HG02623 (cell line): ENCODE measurements at regions not wholly inside any gene's neighbourhood (a gene's known extent, or its start where the extent isn't known, plus 50 kb on each side); places are given as distances from the start of the nearest gene placed in this dataset.
"Not testable (repeated sequence)": the region's sequence is repeated elsewhere in the genome, so short reads cannot be mapped to it uniquely, and the experiment has no call there.

Experiments
- ATAC-seq: cut with Tn5 transposase; IDR thresholded peaks from one replicate; pipeline ENCODE4 v1.9.1; 2021; ENCODE audit warnings: moderate library complexity; ENCODE audit not compliant: unreplicated experiment

- ATAC-seq: no peak
Measured at GRCh38 chr6:137401088-137401487, 93.1 kb downstream of the OLIG3 start.

DNA sequence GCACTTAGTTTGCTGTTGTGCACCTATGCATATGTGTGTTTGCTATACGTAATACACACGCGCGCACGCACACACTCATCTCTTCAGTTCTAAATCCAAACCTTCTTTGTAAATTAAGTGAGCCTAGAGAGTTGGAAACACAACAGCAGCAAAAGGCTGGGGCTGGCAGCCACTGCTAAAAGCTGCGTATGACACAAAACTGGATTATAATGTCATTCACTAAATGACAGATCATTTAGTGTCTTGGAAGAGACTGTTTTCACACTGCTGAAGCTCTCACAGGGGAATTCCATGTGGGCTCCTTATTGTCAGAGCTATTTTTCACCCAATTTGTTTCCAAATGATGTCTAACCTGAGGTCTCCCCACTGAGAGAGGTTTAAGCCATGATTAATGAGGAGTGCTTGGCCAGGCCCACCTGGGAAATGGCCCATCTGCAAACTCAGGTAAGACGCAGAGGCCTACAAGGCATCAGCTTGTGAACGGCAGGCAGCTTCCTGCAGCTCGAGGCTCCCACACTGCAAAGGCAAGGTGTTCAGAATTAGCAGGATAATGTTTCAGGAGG lies 94.2 kb downstream of the OLIG3 start:
- no peak for ATAC-seq

- no peak for ATAC-seq
Measured at GRCh38 chr6:137395316-137395715, 98.9 kb downstream of the OLIG3 start.

- ATAC-seq: no peak
Measured at GRCh38 chr6:137391061-137391814, 103.0 kb downstream of the OLIG3 start.

- no peak for ATAC-seq
Measured at GRCh38 chr6:137390334-137390733, 103.9 kb downstream of the OLIG3 start.

GRCh38 chr6:137389150-137389704 lies 105.0 kb downstream of the OLIG3 start:
- no peak for ATAC-seq

- no peak for ATAC-seq
Measured at GRCh38 chr6:137387096-137387764, 107.0 kb downstream of the OLIG3 start.

GRCh38 chr6:137383287-137383686 lies 110.9 kb downstream of the OLIG3 start:
- not testable (repeated sequence) for ATAC-seq

DNA sequence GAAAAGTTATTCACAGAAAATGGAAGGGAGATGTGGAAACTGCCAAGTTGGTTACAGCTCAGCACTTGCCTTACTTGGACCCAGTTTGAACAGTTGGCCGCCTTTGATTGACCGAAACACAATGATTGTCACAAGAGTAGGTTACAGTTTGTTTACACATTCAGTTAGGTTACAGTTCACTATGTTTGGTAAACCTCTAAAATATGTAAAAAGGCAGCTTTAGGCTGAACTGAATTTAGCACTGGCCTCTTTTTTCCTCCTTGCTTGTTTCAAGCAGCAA lies 116.2 kb downstream of the OLIG3 start:
- no peak for ATAC-seq

DNA sequence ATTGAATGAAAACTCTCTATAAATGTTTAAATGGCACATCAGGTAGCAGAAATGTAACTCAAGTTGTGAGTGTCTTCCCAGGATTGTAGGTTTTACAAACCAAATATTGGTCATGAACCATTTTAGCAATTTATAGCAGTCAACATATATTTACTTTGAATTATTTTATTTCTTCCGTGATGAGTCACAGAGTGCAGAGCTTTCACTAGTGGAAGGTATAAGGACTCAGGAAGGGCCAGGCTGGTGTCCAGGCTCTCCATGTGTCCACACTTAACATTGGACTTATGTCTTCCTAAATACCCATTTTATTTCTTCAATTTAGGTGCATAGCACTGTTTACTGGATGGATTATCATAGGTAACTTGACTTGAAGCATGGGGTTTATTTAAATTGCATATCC lies 120.9 kb downstream of the OLIG3 start:
- ATAC-seq: no peak

DNA sequence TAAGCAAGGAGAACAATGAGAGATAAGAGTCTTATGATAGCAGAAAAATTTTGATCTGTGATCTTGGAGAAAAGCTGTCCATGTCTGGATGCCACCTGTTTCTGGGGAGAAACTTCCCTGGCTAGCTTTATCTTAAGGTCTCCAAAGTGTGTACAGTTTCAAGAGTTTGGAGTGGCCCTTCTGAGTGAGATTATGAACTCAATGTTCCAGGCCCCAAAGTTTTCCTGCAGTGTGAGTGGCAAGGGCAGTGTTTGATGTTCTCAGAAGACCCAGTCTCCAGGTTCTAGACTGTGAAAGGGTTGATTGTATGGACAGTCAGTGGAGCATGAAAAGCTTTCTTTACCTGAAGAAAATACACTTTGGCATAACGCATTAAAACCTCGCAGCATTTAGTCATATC lies 121.7 kb downstream of the OLIG3 start:
- no peak for ATAC-seq

GRCh38 chr6:137371634-137372016 lies 122.6 kb downstream of the OLIG3 start:
- no peak for ATAC-seq

DNA sequence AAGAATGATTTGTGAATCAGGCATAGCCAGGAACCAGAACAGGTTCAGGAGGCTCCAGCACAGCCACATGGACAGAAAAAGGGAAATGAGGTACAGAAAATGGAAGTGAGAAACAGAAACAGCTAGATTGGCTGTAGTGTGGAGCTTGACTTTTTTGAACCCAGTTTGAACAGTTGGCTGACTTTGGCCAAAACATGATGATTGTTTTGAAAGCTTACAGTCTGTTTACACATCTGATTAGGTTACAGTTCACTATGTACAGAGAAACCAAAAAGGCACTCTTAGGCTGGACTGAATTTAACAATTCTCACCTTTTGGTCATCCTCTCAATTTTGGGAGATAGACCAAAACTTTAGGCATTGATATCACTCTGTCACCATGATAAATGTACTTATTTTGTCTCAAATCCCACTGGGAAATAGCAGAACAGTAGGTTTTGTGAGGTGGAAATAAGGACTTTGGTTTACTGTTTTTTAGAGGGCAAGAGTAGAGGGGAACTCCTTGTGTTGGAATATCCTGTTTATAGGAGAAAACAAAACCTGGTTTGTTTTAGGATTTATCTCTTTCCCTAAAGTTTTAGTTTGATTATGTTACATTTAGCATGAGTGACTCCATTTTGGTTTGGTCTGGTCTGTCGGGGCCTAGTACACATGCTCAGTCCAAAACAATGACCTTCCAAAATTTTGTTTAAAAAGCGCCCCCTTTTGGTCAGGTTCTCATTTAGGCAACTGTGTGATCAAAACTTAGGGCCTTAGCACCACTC lies 123.1 kb downstream of the OLIG3 start:
- ATAC-seq: no peak

DNA sequence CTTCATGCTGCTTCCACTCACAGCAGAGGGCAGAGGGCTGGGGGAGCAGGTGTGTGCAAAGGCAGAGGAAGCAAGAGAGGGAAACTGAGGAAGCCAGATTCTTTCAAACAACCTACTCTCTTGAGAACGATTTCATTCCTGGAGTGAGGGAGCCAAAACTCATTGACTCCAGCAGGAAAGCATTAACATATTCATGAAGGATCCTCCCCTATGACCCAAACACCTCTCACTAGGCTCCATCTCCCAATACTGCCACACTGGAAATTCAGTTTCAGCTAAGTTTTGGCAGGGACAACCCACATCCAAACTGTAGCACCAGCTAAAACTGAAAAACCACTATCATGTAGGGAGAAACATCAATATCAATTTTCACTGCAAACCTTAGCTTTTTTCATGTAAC lies 125.1 kb downstream of the OLIG3 start:
- no peak for ATAC-seq

DNA sequence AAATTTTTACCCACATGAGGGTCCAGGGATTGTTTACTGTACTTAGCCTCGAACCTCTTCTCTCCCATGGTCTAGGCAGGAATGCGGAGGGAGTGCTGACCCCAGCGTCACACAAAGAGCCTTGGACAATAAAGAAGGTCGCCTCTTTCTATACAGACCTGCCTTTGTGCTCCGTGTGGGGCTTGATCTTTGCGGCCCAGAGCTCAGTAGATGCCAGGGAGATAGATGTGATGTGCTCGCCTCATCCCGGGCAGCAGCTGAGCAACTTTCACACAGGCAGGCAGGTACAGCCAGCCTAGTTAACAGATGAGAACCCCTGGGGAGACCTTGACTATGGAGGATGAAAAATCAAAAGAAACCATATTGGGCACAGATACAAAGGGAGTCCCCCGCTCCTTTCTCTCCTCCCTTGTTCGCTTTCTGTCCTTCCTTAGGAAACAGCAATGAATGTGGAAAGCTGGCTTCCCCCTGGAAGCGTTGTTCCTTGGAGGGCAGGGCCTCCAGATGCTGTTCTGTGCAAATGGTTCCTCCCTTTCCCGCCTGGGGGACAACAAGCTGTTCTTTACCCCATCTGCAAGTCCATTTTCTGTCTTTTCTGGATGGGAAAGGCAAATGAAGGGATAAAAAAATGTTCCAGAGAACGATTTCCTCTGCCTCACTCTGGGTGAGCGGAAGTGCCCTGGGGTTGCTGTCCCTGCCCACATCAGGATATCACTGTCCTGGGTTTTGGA lies 128.3 kb downstream of the OLIG3 start:
- ATAC-seq: no peak

DNA sequence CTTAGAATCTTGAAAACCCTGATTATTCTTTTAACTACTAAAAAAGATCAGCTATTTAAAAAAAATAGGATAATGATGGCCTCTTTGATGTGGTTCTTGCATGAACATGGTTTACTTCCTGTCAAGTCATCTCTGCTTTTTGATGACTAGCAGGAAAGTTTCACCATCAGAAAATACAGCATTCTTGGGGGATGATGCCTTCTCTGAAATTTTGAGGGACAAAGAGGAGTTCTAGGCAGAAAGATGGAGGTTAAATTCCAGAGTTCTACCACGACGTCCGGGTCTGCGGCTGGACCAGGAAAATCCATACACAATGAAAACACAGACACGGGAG lies 130.4 kb downstream of the OLIG3 start:
- ATAC-seq: no peak

GRCh38 chr6:137362878-137363804 lies 131.1 kb downstream of the OLIG3 start:
- no peak for ATAC-seq

DNA sequence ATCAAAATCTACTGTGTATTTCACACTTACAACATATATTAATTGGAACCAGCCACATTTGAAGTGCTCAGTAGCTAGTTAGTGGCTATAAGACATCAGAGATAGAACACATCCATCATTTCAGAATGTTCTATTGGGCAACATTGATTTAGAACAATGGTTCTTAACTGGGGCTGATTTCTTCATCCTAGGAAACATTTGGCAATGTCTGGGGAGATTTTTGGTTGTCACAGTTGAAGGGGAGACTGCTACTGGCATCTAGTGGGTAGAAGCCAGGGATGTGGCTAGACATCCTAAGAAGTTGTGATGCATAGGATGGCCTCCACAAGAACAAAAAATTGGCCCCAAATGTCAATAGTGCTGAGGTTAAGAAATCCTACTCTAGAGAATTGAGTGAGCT lies 132.5 kb downstream of the OLIG3 start:
- no peak for ATAC-seq

GRCh38 chr6:137358273-137358672 lies 135.9 kb downstream of the OLIG3 start:
- no peak for ATAC-seq

DNA sequence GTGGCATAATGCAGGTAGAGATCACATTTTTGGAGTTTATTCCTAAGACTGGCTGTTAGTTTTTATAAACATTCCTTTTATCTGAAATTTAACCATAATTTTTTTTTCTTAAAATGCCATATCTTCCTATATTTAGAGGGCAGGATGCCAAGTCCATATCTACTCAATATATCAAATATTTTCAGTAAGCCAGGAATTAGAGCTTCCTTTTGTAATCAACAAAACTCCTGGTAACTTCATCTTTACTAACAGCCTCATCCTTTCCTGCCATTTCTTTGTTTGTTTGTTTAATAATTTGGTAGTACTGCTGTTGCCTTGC lies 136.3 kb downstream of the OLIG3 start:
- no peak for ATAC-seq
